MCF 10A (cell line): ENCODE measurements at regions not wholly inside any gene's neighbourhood (a gene's known extent, or its start where the extent isn't known, plus 50 kb on each side); places are given as distances from the start of the nearest gene placed in this dataset.

Source experiments
- BruUV-seq: library from RNA; stranded (reverse); fragments of 400-500 nt; replicated peaks from 2 replicates; lab custom pipeline; 2021; lab: Mats Ljungman, UMichigan
- CTCF ChIA-PET: fragments of 300-600 bp; sonication (Branson Sonifier 250); formaldehyde crosslinking; extraction: SDS; loops from one replicate; lab custom pipeline; 2021; ENCODE audit warnings: antibody characterized with exemption, inconsistent platforms; lab: Yijun Ruan, JAX
- POLR2A ChIA-PET: fragments of 300-600, 350-650 bp; sonication (Branson Sonifier 250); formaldehyde crosslinking; extraction: SDS; loops from one replicate; lab custom pipeline; 2020; ENCODE audit warnings: antibody characterized with exemption, inconsistent platforms; lab: Yijun Ruan, JAX
- DNase-seq: peaks from one replicate; pipeline ENCODE4 v3.0.0-alpha.2; 2018; ENCODE audit not compliant: unreplicated experiment
- H3K27ac Mint-ChIP-seq: one replicate; pipeline ENCODE4 v1.8.0; 2022; ENCODE audit warnings: mild to moderate bottlenecking, low read depth, mixed read lengths; ENCODE audit not compliant: unreplicated experiment
- H3K27me3 Mint-ChIP-seq: one replicate; pipeline ENCODE4 v1.8.0; 2022; ENCODE audit warnings: mixed read lengths; ENCODE audit not compliant: insufficient read depth, unreplicated experiment
- H3K36me3 Mint-ChIP-seq: one replicate; pipeline ENCODE4 v1.8.0; 2022; ENCODE audit warnings: mild to moderate bottlenecking, moderate library complexity, mixed read lengths; ENCODE audit not compliant: insufficient read depth, unreplicated experiment
- H3K4me1 Mint-ChIP-seq: one replicate; pipeline ENCODE4 v1.8.0; 2022; ENCODE audit warnings: mixed read lengths; ENCODE audit not compliant: insufficient read depth, unreplicated experiment
- H3K4me3 Mint-ChIP-seq: one replicate; pipeline ENCODE4 v1.8.0; 2022; ENCODE audit warnings: mild to moderate bottlenecking, moderate library complexity, mixed read lengths; ENCODE audit not compliant: unreplicated experiment
- H3K9me3 Mint-ChIP-seq: one replicate; pipeline ENCODE4 v1.8.0; 2022; ENCODE audit warnings: mixed read lengths; ENCODE audit not compliant: unreplicated experiment
- intact Hi-C: fragments of 100-400 bp; cut with micrococcal nuclease; formaldehyde crosslinking; loops from 2 replicates; pipeline ENCODE4 v1.14.1; 2022
- TF ChIP-seq, protein P1 (sequence below): fragments of 200-600 bp; IDR thresholded peaks from one replicate; pipeline ENCODE4 v1.8.0; 2022; ENCODE audit warnings: antibody characterized with exemption, mild to moderate bottlenecking; ENCODE audit not compliant: unreplicated experiment

DNA sequence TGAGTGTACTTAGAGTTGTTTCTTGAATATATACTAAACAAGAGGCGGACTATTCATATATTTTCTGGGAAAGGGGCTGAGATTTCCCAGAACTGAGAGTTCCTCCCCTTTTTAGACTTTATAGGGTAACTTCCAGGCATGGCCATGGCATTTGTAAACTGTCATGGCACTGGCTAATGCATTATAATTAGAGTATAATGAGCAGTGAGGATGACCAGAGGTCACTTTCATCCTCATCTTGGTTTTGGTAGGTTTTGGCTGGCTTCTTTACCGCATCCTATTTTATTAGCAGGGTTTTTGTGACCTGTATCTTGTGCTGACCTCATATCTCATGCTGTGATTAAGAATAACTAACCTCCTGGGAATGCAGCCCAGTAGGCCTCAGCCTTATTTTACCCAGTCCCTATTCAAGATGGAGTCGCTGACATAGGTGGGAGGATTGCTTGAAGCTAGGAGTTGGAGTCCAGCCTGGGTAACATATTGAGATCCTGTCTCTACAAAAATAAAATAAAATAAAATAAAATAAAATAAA lies 91.4 kb downstream of the MOBP start:
- intact Hi-C loops: loop anchor here (2.0 kb wide), 1 partner anchor 40 kb away; no protein-coding TSS in a partner anchor
- Mint-ChIP-seq H3K9me3 (no peaks in the 10 kb centered on the region), H3K27ac (no peak overlapping the region), H3K4me3 (no peak overlapping the region), H3K4me1 (no peaks in the 10 kb centered on the region), H3K36me3 (no peaks in the 10 kb centered on the region), H3K27me3 (no peaks in the 10 kb centered on the region)
- DNase-seq: no peak
- TF ChIP-seq, protein P1, sequence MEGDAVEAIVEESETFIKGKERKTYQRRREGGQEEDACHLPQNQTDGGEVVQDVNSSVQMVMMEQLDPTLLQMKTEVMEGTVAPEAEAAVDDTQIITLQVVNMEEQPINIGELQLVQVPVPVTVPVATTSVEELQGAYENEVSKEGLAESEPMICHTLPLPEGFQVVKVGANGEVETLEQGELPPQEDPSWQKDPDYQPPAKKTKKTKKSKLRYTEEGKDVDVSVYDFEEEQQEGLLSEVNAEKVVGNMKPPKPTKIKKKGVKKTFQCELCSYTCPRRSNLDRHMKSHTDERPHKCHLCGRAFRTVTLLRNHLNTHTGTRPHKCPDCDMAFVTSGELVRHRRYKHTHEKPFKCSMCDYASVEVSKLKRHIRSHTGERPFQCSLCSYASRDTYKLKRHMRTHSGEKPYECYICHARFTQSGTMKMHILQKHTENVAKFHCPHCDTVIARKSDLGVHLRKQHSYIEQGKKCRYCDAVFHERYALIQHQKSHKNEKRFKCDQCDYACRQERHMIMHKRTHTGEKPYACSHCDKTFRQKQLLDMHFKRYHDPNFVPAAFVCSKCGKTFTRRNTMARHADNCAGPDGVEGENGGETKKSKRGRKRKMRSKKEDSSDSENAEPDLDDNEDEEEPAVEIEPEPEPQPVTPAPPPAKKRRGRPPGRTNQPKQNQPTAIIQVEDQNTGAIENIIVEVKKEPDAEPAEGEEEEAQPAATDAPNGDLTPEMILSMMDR: no peak
- BruUV-seq: no TSS peak
- POLR2A ChIA-PET: no interaction called here
- CTCF ChIA-PET: interaction anchor here (0.6 kb wide), 1 partner anchor 758 kb away, joined by 3 read pairs; no protein-coding TSS in a partner anchor

GRCh38 chr3:39559543-39559942 lies 92.1 kb downstream of the MOBP start:
- ChIA-PET POLR2A (interaction anchor here (0.7 to 1.0 kb wide), 2 partner anchors 10 to 11 kb away, joined by 4 read pairs; no protein-coding TSS in a partner anchor), CTCF (interaction anchor here (0.6 kb wide), 1 partner anchor 112 kb away, joined by 4 read pairs; no protein-coding TSS in a partner anchor)
- Mint-ChIP-seq H3K4me1 (no peaks in the 10 kb centered on the region), H3K4me3 (no peak overlapping the region), H3K9me3 (no peaks in the 10 kb centered on the region), H3K27me3 (no peaks in the 10 kb centered on the region), H3K27ac (no peak overlapping the region), H3K36me3 (no peaks in the 10 kb centered on the region)
- TF ChIP-seq, protein P1: no peak
- intact Hi-C loops: loop anchor here (2.0 kb wide), 1 partner anchor 39 kb away; no protein-coding TSS in a partner anchor
- DNase-seq: no peak
- BruUV-seq: no TSS peak

DNA sequence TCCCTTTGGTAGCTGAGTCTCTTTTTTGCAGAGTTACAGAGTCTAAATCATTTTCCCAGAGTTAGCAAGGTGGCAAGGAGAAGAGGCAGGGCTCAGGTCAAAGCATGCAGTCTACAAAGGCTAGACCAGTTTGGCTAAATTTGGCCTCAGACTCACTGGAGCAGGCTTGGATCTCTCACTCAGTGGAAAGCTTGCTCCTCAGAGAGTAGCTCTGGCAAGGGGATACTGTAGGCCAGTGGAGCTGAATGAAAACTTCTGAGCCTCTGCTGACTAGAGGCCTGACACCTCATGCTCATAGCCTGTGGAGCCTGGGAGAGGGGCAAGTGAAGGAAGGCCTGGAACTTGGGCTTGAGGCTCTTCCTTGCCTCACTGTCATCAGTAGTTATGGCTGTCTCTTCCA lies 101.0 kb downstream of the MOBP start:
- no peak overlapping the region for H3K27ac Mint-ChIP-seq
- CTCF ChIA-PET: interaction anchor here (0.7 kb wide), 1 partner anchor 70 kb away, joined by 4 read pairs; no protein-coding TSS in a partner anchor
- intact Hi-C loops: no loop called here
- no TSS peak for BruUV-seq
- H3K4me1 Mint-ChIP-seq: no peaks in the 10 kb centered on the region
- no peak overlapping the region for H3K4me3 Mint-ChIP-seq
- peaks cover 26% of the 10 kb centered on the region for H3K27me3 Mint-ChIP-seq
- POLR2A ChIA-PET: interaction anchor here (1.3 kb wide), 1 partner anchor 9 kb away, joined by 4 read pairs; no protein-coding TSS in a partner anchor
- TF ChIP-seq, protein P1: no peak
- peaks cover 6% of the 10 kb centered on the region for H3K36me3 Mint-ChIP-seq
- DNase-seq: no peak
- no peaks in the 10 kb centered on the region for H3K9me3 Mint-ChIP-seq

GRCh38 chr3:39569095-39569494 lies 101.6 kb downstream of the MOBP start:
- Mint-ChIP-seq H3K4me1 (no peaks in the 10 kb centered on the region), H3K4me3 (no peak overlapping the region), H3K27me3 (peaks cover 26% of the 10 kb centered on the region), H3K36me3 (peaks cover 6% of the 10 kb centered on the region), H3K27ac (no peak overlapping the region), H3K9me3 (no peaks in the 10 kb centered on the region)
- BruUV-seq: no TSS peak
- DNase-seq: no peak
- TF ChIP-seq, protein P1: no peak
- ChIA-PET CTCF (no interaction called here), POLR2A (interaction anchor here (1.3 kb wide), 1 partner anchor 9 kb away, joined by 4 read pairs; no protein-coding TSS in a partner anchor)
- intact Hi-C loops: no loop called here
